ENCODE measurements at regions not wholly inside any gene's neighbourhood (a gene's known extent, or its start where the extent isn't known, plus 50 kb on each side); places are given as distances from the start of the nearest gene placed in this dataset.

DNA sequence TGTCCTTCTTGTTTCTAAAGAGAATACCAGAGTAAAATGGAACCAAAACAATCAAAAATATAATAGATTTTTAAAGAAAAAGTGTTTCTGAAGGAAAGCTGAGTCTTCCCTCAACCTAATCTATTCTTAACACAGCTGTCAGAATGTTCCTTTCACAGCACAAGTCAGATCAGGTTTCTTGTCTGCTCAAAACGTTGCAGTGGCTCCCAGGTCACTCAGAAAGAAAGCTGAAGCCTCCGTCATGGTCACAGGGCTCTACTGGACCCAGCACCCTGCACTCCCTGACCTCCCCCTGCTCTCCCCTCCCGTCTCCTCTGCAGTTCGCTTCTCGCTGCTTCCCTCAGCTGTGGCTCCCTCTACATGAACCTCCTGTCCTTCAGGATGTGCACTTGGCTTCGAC lies 90.7 kb upstream of the PTPRM start:
- no peak for TF ChIP-seq EZH2 (IDR thresholded peaks at IDR 0.05; ENCODE audit: borderline replicate concordance, low read length)
- TF ChIP-seq, protein P1, sequence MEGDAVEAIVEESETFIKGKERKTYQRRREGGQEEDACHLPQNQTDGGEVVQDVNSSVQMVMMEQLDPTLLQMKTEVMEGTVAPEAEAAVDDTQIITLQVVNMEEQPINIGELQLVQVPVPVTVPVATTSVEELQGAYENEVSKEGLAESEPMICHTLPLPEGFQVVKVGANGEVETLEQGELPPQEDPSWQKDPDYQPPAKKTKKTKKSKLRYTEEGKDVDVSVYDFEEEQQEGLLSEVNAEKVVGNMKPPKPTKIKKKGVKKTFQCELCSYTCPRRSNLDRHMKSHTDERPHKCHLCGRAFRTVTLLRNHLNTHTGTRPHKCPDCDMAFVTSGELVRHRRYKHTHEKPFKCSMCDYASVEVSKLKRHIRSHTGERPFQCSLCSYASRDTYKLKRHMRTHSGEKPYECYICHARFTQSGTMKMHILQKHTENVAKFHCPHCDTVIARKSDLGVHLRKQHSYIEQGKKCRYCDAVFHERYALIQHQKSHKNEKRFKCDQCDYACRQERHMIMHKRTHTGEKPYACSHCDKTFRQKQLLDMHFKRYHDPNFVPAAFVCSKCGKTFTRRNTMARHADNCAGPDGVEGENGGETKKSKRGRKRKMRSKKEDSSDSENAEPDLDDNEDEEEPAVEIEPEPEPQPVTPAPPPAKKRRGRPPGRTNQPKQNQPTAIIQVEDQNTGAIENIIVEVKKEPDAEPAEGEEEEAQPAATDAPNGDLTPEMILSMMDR (conservative IDR thresholded peaks at IDR 0.05 in 1 of 2, IDR thresholded peaks at IDR 0.05 in 1 of 2; ENCODE audit: extremely low read depth in 1 of 2, insufficient read depth in 1 of 2, low read depth in 1 of 2, low read length in 2 of 2), result no peak
